H7 (cell line): ENCODE measurements at regions not wholly inside any gene's neighbourhood (a gene's known extent, or its start where the extent isn't known, plus 50 kb on each side); places are given as distances from the start of the nearest gene placed in this dataset.
A peak's percentile ranks its signal among the peaks of the same experiment; 100 is the strongest.

Source experiments
- DNase-seq: peaks from one replicate; pipeline ENCODE4 v3.0.0; 2012
- H3K27me3 ChIP-seq: 2 replicates; pipeline ENCODE4 v1.6.0; 2011; ENCODE audit warnings: mild to moderate bottlenecking, low read length; ENCODE audit not compliant: control insufficient read depth, insufficient read depth
- H3K36me3 ChIP-seq: replicated peaks from 2 replicates; pipeline ENCODE4 v1.5.1; 2011; ENCODE audit warnings: low read length; ENCODE audit not compliant: control insufficient read depth, insufficient read depth
- H3K4me3 ChIP-seq: 2 replicates; pipeline ENCODE4 v1.5.1; 2011; ENCODE audit warnings: low read depth, mild to moderate bottlenecking, control low read depth, low read length, moderate library complexity; ENCODE audit not compliant: insufficient read depth

GRCh38 chr3:105177576-105177975 lies 189.1 kb upstream of the ALCAM start:
- no peaks in the 10 kb centered on the region for H3K36me3 ChIP-seq
- H3K27me3 ChIP-seq: no peaks in the 10 kb centered on the region
- no peak overlapping the region for H3K4me3 ChIP-seq
- DNase-seq: no peak

GRCh38 chr3:105187344-105187743 lies 179.4 kb upstream of the ALCAM start:
- DNase-seq: no peak
- no peaks in the 10 kb centered on the region for H3K27me3 ChIP-seq
- H3K36me3 ChIP-seq: no peaks in the 10 kb centered on the region
- no peak overlapping the region for H3K4me3 ChIP-seq

GRCh38 chr3:105195260-105195659 lies 171.4 kb upstream of the ALCAM start:
- Histone ChIP-seq H3K36me3 (no peaks in the 10 kb centered on the region), H3K27me3 (no peaks in the 10 kb centered on the region), H3K4me3 (no peak overlapping the region)
- no peak for DNase-seq

GRCh38 chr3:105197863-105198262 lies 168.8 kb upstream of the ALCAM start:
- no peak for DNase-seq
- Histone ChIP-seq H3K27me3 (no peaks in the 10 kb centered on the region), H3K36me3 (no peaks in the 10 kb centered on the region), H3K4me3 (no peak overlapping the region)

GRCh38 chr3:105199217-105199616 lies 167.5 kb upstream of the ALCAM start:
- H3K36me3 ChIP-seq: no peaks in the 10 kb centered on the region
- H3K27me3 ChIP-seq: no peaks in the 10 kb centered on the region
- H3K4me3 ChIP-seq: no peak overlapping the region
- no peak for DNase-seq

- no peaks in the 10 kb centered on the region for H3K27me3 ChIP-seq
- no peak for DNase-seq
- H3K36me3 ChIP-seq: no peaks in the 10 kb centered on the region
Observed at GRCh38 chr3:105210141-105210540, 156.6 kb upstream of the ALCAM start.

GRCh38 chr3:105214590-105214989 lies 152.1 kb upstream of the ALCAM start:
- no peak for DNase-seq

More at GRCh38 chr3:105210141-105210540, 156.6 kb upstream of the ALCAM start:
- no peak overlapping the region for H3K4me3 ChIP-seq

GRCh38 chr3:105222568-105223093 lies 144.1 kb upstream of the ALCAM start:
- Histone ChIP-seq H3K4me3 (no peak overlapping the region), H3K27me3 (no peaks in the 10 kb centered on the region), H3K36me3 (no peaks in the 10 kb centered on the region)
- DNase-seq: peak; percentile 7

More at GRCh38 chr3:105214590-105214989, 152.1 kb upstream of the ALCAM start:
- H3K27me3 ChIP-seq: no peaks in the 10 kb centered on the region
- H3K36me3 ChIP-seq: no peaks in the 10 kb centered on the region
- H3K4me3 ChIP-seq: no peak overlapping the region

- no peak for DNase-seq
- H3K36me3 ChIP-seq: no peaks in the 10 kb centered on the region
- H3K4me3 ChIP-seq: no peak overlapping the region
- no peaks in the 10 kb centered on the region for H3K27me3 ChIP-seq
Observed at GRCh38 chr3:105223815-105224214, 142.9 kb upstream of the ALCAM start.

GRCh38 chr3:105228696-105229095 lies 138.0 kb upstream of the ALCAM start:
- DNase-seq: no peak
- no peak overlapping the region for H3K4me3 ChIP-seq
- H3K27me3 ChIP-seq: no peaks in the 10 kb centered on the region
- H3K36me3 ChIP-seq: no peaks in the 10 kb centered on the region

- Histone ChIP-seq H3K4me3 (no peak overlapping the region), H3K27me3 (no peaks in the 10 kb centered on the region), H3K36me3 (no peaks in the 10 kb centered on the region)
- no peak for DNase-seq
Observed at GRCh38 chr3:105232553-105232952, 134.2 kb upstream of the ALCAM start.

GRCh38 chr3:105233010-105233409 lies 133.7 kb upstream of the ALCAM start:
- no peak overlapping the region for H3K4me3 ChIP-seq
- H3K27me3 ChIP-seq: no peaks in the 10 kb centered on the region
- H3K36me3 ChIP-seq: no peaks in the 10 kb centered on the region
- DNase-seq: no peak

GRCh38 chr3:105235221-105235620 lies 131.5 kb upstream of the ALCAM start:
- no peaks in the 10 kb centered on the region for H3K36me3 ChIP-seq
- no peaks in the 10 kb centered on the region for H3K27me3 ChIP-seq
- H3K4me3 ChIP-seq: no peak overlapping the region
- DNase-seq: no peak

- no peak for DNase-seq
Observed at GRCh38 chr3:105235785-105236184, 130.9 kb upstream of the ALCAM start.

GRCh38 chr3:105238367-105238766 lies 128.3 kb upstream of the ALCAM start:
- Histone ChIP-seq H3K27me3 (no peaks in the 10 kb centered on the region), H3K36me3 (no peaks in the 10 kb centered on the region)

More at GRCh38 chr3:105235785-105236184, 130.9 kb upstream of the ALCAM start:
- Histone ChIP-seq H3K27me3 (no peaks in the 10 kb centered on the region), H3K4me3 (no peak overlapping the region), H3K36me3 (no peaks in the 10 kb centered on the region)

GRCh38 chr3:105243076-105243475 lies 123.6 kb upstream of the ALCAM start:
- Histone ChIP-seq H3K36me3 (no peaks in the 10 kb centered on the region), H3K27me3 (no peaks in the 10 kb centered on the region), H3K4me3 (no peak overlapping the region)
- no peak for DNase-seq

More at GRCh38 chr3:105238367-105238766, 128.3 kb upstream of the ALCAM start:
- DNase-seq: no peak
- no peak overlapping the region for H3K4me3 ChIP-seq
